GM18951 (cell line): ENCODE measurements at regions not wholly inside any gene's neighbourhood (a gene's known extent, or its start where the extent isn't known, plus 50 kb on each side); places are given as distances from the start of the nearest gene placed in this dataset.

Source experiments
- POLR2A ChIP-seq: IDR thresholded peaks from 4 replicates; pipeline ENCODE4 v1.6.1; 2011; ENCODE audit warnings: mild to moderate bottlenecking; ENCODE audit not compliant: insufficient read length, insufficient read depth; ENCODE audit errors: extremely low read depth
- in situ Hi-C: fragments of 300-500 bp; cut with MboI; formaldehyde crosslinking; loops from one replicate; pipeline ENCODE4 v1.12.0; 2022; ENCODE audit warnings: low sequenced_read_pairs, mixed read lengths, inconsistent platforms; ENCODE audit not compliant: unreplicated experiment

DNA sequence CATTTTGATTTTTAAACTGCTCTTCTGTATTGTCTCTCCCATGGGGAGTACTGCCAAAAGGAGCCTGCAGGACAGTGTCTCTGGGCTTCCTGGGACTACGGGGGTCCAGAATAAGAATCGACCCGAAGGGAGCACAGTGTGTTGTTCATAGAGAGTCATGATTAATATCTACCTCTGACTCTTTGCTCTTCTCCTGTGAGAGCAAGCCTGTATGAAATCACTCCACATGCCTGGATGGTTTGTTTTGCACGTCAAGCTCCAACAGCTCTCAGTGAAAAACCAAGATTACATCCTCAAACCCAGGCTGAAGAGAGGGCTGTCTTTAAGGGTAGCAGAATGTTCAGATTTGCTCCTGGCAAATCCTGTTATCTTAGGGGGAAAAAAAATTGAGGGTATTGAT is 1860.0 kb upstream of the WWC1 start:
- in situ Hi-C loops = no loop called here
- TF ChIP-seq POLR2A = no peak

DNA sequence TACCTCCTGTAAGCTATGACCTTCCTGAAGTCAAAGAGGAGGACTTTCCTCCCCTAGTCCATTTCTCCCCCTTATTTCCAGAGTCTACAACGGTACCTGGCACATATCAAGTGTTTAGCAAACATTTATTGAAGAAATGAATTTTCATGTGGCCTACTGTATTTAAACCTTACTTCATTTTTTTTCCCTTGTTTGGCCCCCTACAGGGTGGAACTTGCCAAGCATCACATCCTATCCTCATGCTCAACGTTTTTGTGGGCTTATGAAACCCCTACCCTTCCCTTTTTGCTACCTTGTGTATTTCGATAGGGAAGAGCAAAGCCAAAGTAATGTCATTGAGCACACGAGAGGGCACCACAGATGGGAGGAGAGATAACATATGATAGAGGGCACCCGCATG is 1857.8 kb upstream of the WWC1 start:
- in situ Hi-C loops = no loop called here
- TF ChIP-seq POLR2A = no peak

DNA sequence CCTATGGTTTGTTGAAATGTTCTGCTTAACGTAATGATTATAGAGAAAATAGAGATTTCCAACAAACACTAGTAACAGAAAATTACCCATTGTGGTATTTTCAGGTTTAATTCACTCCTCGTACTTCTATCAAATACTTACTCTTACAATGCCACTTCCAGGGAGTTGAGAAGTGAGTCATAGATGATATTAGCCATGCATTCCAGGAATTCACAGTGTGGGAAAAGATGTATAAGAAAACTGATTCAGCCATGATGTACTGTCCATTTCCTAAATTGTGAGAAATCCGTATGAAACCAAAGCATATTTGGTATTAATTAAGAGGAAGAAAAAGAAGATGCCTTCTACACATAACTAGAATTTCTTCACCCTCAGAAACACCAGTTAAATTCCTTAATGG is 1854.6 kb upstream of the WWC1 start:
- in situ Hi-C loops = no loop called here
- TF ChIP-seq POLR2A = no peak

DNA sequence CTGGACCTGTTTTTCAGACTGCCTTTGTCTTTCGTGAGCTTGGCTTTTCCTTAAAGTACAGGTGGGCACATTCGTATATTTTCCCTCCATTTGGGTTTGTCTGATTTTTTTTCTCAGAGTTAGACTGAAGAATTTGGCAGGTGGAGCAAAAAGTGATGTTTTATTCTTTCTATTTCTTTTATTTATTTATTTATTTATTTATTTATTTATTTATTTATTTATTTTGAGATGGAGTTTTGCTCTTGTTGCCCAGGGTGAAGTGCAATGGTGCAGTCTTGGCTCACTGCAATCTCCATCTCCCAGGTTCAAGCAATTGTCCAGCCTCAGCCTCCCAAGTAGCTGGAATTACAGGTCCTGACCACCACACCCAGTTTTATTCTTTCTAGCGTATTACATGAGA is 1805.1 kb upstream of the WWC1 start:
- in situ Hi-C loops = no loop called here
- TF ChIP-seq POLR2A = no peak

DNA sequence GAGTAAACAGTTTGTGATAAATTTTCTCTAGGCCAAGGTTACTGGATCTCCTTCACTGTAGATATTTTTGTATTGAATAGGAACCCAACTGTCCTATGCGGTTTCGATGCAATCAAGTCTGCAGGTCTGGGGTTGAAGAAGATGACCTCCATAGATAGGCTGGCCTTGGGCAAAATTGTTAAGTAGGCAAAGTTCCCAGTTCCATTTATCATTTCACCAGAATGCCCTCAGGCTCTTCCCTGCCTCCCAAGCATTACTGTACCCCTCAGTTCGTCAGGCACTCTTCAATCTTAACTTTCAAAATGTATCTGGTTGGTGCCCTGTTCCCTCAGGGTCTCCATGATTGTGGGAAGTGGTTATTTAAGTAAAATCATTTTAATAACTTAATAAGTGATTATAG is 1802.9 kb upstream of the WWC1 start:
- in situ Hi-C loops = no loop called here
- TF ChIP-seq POLR2A = no peak

DNA sequence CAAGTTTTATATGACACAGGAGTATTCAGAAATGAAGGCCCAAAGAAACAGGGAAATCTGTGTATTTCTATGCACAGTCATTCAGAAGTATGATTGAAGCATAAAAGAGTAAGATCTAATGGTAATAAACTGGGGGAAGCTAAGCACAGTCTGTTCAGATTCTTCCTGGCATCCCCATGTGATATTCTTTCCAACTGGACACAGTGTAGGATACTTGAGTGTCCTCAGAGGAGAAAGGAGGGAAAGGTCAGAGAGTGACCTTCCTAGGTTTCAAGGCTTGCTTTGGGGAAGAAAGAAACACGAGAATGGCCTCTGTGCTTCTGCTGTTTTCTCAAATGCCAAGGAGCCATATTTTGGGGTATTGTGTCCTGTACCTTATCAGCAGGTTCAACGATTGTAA is 1798.4 kb upstream of the WWC1 start:
- in situ Hi-C loops = no loop called here
- no peak for TF ChIP-seq POLR2A

DNA sequence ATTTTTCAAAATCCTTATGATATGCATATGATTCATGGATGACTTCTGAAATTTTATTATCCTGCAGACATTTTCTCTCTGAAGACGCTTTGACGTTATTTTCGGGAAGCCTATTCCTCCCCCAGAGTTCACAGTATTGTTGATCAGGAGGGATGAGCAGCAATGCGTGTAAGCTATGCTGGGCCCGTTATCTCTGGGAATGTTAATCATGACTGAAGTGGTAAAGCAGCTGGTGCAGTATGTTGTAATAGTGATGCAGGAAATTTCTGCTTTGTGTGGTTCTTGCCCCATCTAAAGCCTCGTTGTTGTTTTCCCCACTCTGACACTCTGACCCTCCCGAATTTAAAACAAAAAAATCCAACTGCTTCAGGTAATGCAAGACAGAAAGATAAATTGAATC is 1797.8 kb upstream of the WWC1 start:
- TF ChIP-seq POLR2A = no peak
- in situ Hi-C loops = no loop called here

DNA sequence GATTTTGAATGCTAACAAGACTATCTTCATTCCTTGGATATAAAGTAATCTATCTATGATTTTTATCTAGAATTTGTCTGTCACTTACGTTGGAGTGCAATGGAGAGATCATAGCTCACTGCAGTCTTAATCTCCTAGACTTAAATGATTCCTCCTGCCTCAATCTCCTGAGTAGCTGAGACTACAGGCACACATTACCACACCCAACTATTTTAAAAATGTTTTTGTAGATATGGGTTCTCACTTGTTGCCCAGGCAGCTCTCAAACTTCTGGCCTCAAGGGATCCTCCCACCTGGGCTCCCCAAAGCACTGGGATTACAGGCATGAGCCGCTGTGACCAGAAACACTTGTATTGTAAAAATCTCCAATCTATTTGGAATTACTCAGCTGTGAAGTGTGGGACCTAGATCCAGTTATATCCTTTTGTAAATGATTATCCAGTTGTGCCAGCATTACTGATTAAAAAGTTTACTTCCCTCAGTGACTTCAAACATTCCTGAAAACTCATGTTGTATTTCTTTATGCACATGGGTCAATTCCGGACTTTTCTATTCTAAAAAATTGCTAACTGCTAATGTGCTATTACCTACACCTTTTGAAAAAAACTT is 1793.8 kb upstream of the WWC1 start:
- in situ Hi-C loops = no loop called here
- TF ChIP-seq POLR2A = no peak

DNA sequence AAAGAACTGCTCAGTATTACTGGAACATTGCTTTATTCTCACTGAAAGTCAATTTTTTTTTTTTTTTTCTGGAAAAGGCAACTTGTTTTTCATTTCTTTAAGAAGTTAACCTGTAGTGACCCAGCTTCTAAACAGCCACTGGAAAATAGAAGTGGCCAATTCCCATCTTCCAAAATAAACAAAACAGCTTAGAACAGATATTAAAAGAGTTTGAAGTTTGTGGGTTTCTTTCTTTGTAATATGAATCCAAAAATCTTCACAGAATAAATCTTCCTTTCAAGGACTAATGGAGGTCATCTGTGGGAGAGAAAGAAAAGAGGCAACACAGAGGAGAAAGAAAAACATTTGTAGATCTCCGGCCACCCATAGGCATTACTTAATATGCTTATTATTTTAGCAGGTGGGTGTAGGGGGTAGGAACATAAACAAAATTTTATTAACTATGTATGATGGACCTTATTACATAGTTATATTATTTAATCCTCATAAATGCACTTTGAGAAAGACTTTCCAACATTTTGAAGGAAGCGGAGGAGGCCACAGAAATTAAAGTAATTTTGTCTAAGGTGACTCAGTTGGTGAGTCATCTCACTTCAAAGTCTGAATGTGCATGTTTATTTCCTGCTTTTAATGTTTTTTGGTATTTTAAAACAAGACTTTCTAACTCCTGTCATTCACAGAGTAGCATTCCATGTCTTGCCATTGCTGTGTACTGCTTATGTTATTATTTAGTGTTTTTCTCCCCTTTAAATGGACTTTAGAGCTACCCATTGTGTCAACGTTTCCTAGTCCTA is 1791.8 kb upstream of the WWC1 start:
- TF ChIP-seq POLR2A = no peak
- in situ Hi-C loops = no loop called here

DNA sequence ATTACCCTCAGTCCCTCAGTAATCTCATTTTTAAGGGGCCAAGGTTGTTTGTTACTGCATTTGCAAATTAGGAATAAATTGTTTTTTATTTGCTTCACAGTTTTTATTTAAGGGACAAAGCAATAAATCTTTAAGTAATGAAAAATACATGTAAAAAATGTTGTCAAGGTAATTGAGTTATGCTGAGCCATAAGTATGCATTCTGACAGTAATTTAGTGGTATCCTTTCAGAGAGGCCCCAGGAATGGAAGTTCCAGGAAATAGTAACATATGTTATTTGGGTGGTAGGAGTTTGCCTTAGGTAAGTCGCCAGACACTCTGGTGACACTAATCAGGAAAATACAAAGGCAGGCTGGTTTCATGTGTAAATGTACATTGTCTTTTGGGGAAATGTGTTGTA is 1787.9 kb upstream of the WWC1 start:
- in situ Hi-C loops = no loop called here

DNA sequence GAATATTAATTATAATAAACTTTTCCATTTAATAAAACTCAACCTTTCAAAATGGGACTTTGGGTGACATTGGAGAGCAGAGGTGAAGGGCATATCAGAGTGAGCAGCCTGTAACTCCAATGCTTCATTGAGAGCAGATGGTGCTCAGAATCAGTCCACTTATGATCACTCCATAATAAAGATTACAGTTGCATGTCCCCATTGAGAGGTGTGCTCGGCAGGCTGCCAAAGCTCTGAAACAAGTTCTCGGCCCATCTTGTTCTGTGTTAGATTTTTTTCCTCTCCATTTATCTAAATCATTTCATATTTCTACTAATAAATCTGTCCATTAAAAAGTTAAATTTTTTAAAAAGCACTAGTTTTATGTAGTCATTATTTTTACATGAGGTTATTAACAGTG is 1786.4 kb upstream of the WWC1 start:
- no peak for TF ChIP-seq POLR2A
- in situ Hi-C loops = no loop called here

More for the DNA sequence above, 1787.9 kb upstream of the WWC1 start:
- TF ChIP-seq POLR2A = no peak

DNA sequence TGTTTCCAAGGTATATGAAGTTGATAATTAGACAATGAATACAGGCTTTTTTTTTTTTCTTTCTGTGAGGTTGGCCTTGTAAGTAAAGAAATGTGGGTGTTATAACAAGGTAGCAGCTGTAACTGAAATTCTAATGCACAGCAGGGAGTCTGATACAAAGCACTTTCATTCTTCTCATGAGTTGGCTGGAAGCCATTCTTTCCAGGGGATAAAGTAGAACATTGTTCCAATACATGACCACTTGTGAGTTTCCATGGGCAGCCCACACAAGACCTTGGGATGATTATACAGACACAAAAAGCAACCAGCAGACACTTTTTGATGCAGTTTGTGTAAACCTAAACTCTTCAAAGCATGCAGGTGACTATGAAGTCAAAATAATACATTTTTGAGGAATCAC is 1785.9 kb upstream of the WWC1 start:
- no peak for TF ChIP-seq POLR2A
- in situ Hi-C loops = no loop called here

DNA sequence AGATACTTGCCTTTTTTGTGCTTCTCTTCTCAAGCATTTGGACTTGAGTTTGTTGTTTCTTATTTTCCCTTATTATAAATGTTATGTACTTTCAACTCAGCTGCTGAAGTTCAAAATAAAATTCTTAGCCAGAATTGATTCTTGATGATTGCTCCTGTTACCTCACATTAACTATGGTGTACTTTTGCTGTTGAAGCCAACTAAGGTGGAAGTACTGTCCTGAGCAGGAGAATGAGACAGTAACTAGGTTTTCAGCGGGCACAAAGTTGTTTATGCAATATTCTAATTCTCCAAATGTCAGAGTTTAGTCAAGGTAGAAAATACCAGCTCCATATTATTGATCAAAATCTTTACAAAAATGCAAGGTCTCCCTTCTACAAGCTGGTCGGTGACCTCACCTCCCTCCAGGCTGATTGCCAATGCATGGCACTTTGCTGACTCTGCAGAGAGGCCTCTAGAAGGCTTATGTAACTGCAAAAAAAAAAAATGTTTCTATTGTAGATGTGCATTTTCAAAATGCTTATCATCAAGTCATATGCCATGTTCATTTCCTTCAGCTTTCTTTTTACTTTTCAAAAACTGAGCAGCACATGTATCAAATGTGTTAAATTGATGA is 1783.5 kb upstream of the WWC1 start:
- no peak for TF ChIP-seq POLR2A
- in situ Hi-C loops = no loop called here

DNA sequence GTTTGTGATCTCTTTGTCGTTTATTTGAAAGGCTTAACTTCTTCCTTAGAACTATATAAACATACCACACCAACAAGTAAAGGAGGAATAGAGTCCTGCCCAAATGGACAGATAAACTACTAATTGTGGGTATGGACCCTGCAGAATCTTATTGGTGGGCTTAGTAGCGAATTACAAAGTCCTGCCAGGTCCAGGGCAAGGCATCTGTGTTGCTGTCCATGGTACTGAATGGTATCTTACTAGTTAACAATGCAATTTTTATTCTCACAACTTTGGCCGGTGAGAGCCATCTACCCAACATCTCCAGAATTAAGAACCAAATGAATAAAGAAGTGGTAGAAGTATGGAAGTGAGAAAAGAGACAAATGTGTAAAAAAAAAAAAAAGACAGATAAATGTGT is 1782.4 kb upstream of the WWC1 start:
- no peak for TF ChIP-seq POLR2A
- in situ Hi-C loops = no loop called here
